CD4-positive, CD25-positive, alpha-beta regulatory T cell (primary cell): ENCODE measurements at regions not wholly inside any gene's neighbourhood (a gene's known extent, or its start where the extent isn't known, plus 50 kb on each side); places are given as distances from the start of the nearest gene placed in this dataset.

ENCODE experiments used
- ATAC-seq, 2 donors: fragments of 150-1000 bp; cut with Tn5 transposase; one replicate each; pipeline ENCODE4 v1.10.0; 2021; ENCODE audit warnings: low read depth in 2 of 2, moderate number of reproducible peaks in 2 of 2, moderate library complexity in 1 of 2
- DNase-seq, 3 donors: peaks; one replicate each; pipeline versions ENCODE4 v3.0.0 to v3.0.0-alpha.2; 2012 to 2022; ENCODE audit warnings: mixed read lengths in 1 of 3
- H3K27ac ChIP-seq: one replicate; pipeline ENCODE4 v1.7.0; 2013; ENCODE audit warnings: mild to moderate bottlenecking, low read length; ENCODE audit not compliant: insufficient read depth, poor library complexity, severe bottlenecking
- H3K27me3 ChIP-seq: one replicate; pipeline ENCODE4 v1.7.0; 2013; ENCODE audit warnings: low read length; ENCODE audit not compliant: control insufficient read depth, insufficient read depth
- H3K36me3 ChIP-seq: one replicate; pipeline ENCODE4 v1.7.0; 2013; ENCODE audit warnings: mild to moderate bottlenecking, low read length, moderate library complexity; ENCODE audit not compliant: control insufficient read depth, insufficient read depth
- H3K4me1 ChIP-seq: 2 replicates; pipeline ENCODE4 v1.7.0; 2013; ENCODE audit warnings: mild to moderate bottlenecking, low read length; ENCODE audit not compliant: insufficient read depth, control insufficient read depth, poor library complexity, severe bottlenecking
- H3K4me3 ChIP-seq: one replicate; pipeline ENCODE4 v1.7.0; 2013; ENCODE audit warnings: low read depth, mild to moderate bottlenecking, low read length, moderate library complexity
- H3K9me3 ChIP-seq, 2 experiments: 1 replicate in 1 of 2; 2 replicates in 1 of 2; pipeline ENCODE4 v1.7.0; 2013; ENCODE audit warnings: low read length in 2 of 2, mild to moderate bottlenecking in 1 of 2, moderate library complexity in 1 of 2; ENCODE audit not compliant: control insufficient read depth in 2 of 2
- H3K27ac Mint-ChIP-seq, 3 donors: one replicate each; pipeline ENCODE4 v1.8.0; 2020 to 2022; ENCODE audit warnings: mild to moderate bottlenecking in 3 of 3, mixed read lengths in 3 of 3, moderate library complexity in 2 of 3
- H3K27me3 Mint-ChIP-seq: one replicate; pipeline ENCODE4 v1.8.0; 2022; ENCODE audit warnings: mild to moderate bottlenecking, mixed read lengths
- H3K36me3 Mint-ChIP-seq: one replicate; pipeline ENCODE4 v1.8.0; 2020; ENCODE audit warnings: mixed read lengths
- H3K4me1 Mint-ChIP-seq, 4 donors: one replicate each; pipeline ENCODE4 v1.8.0; 2020 to 2022; ENCODE audit warnings: mixed read lengths in 4 of 4, mild to moderate bottlenecking in 1 of 4
- H3K4me3 Mint-ChIP-seq, 4 donors: one replicate each; pipeline ENCODE4 v1.8.0; 2020 to 2022; ENCODE audit warnings: mild to moderate bottlenecking in 4 of 4, mixed read lengths in 4 of 4, moderate library complexity in 3 of 4
- H3K9me3 Mint-ChIP-seq, 7 donors: one replicate each; pipeline ENCODE4 v1.8.0; 2020 to 2022; ENCODE audit warnings: mixed read lengths in 7 of 7, mild to moderate bottlenecking in 3 of 7, moderate library complexity in 2 of 7

GRCh38 chr5:113804264-113804663 is 290.8 kb downstream of the YTHDC2 start:
- ATAC-seq (no peak), DNase-seq (no peak)
- Mint-ChIP-seq H3K27ac (no peak overlapping the region), H3K9me3 (peaks cover 0 to 7% (median 0%) of the 10 kb centered on the region in 7 donors), H3K36me3 (no peaks in the 10 kb centered on the region), H3K4me1 (peaks cover 0 to 2% (median 0%) of the 10 kb centered on the region in 4 donors), H3K27me3 (no peaks in the 10 kb centered on the region), H3K4me3 (no peak overlapping the region)
- Histone ChIP-seq H3K27me3 (no peaks in the 10 kb centered on the region), H3K4me1 (no peaks in the 10 kb centered on the region), H3K36me3 (no peaks in the 10 kb centered on the region), H3K9me3 (no peaks in the 10 kb centered on the region), H3K27ac (no peak overlapping the region), H3K4me3 (no peak overlapping the region)

GRCh38 chr5:113804943-113805342 is 291.4 kb downstream of the YTHDC2 start:
- Mint-ChIP-seq H3K4me3 (no peak overlapping the region), H3K9me3 (peaks cover 0 to 7% (median 0%) of the 10 kb centered on the region in 7 donors), H3K4me1 (peaks cover 0 to 2% (median 0%) of the 10 kb centered on the region in 4 donors), H3K36me3 (no peaks in the 10 kb centered on the region), H3K27ac (no peak overlapping the region), H3K27me3 (no peaks in the 10 kb centered on the region)
- DNase-seq (no peak), ATAC-seq (no peak)
- Histone ChIP-seq H3K4me1 (no peaks in the 10 kb centered on the region), H3K4me3 (no peak overlapping the region), H3K27me3 (no peaks in the 10 kb centered on the region), H3K9me3 (no peaks in the 10 kb centered on the region), H3K27ac (no peak overlapping the region), H3K36me3 (no peaks in the 10 kb centered on the region)

DNA sequence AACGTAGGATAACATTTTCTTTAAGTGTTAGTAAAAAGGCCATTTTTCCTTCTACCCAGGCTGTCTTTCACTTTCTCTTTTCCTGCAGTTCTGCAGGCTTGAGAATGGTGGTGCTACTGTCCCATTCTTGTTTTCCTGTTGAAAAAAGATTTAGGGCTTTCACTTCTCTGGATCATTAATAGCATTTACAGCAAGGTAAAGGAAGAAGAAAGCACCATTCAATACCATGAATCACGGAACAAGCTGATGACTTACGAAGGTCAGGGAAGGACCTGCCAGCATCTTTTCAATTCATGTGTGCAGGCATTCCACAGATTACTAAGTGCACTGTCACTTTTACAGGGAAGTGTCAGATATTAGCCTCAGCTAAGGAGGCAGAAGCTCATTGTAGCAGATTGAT is 292.8 kb downstream of the YTHDC2 start:
- no peak overlapping the region for H3K4me3 Mint-ChIP-seq
- Histone ChIP-seq H3K27me3 (no peaks in the 10 kb centered on the region), H3K9me3 (no peaks in the 10 kb centered on the region), H3K27ac (no peak overlapping the region), H3K4me1 (no peaks in the 10 kb centered on the region), H3K4me3 (no peak overlapping the region), H3K36me3 (no peaks in the 10 kb centered on the region)
- no peak for DNase-seq
- peaks cover 4% of the 10 kb centered on the region for H3K27me3 Mint-ChIP-seq
- peaks cover 0 to 2% (median 0%) of the 10 kb centered on the region in 4 donors for H3K4me1 Mint-ChIP-seq
- H3K9me3 Mint-ChIP-seq, result peaks cover 0 to 7% (median 0%) of the 10 kb centered on the region in 7 donors
- no peak overlapping the region for H3K27ac Mint-ChIP-seq
- H3K36me3 Mint-ChIP-seq, result no peaks in the 10 kb centered on the region
- ATAC-seq, result no peak

- Mint-ChIP-seq H3K4me1 (peaks cover 0 to 2% (median 0%) of the 10 kb centered on the region in 4 donors), H3K36me3 (no peaks in the 10 kb centered on the region), H3K4me3 (no peak overlapping the region), H3K27me3 (peaks cover 4% of the 10 kb centered on the region), H3K27ac (no peak overlapping the region), H3K9me3 (peaks cover 0 to 7% (median 0%) of the 10 kb centered on the region in 7 donors)
- no peaks in the 10 kb centered on the region for H3K9me3 ChIP-seq
- H3K27ac ChIP-seq, result no peak overlapping the region
- DNase-seq (no peak), ATAC-seq (no peak)
- H3K36me3 ChIP-seq, result no peaks in the 10 kb centered on the region
- H3K4me1 ChIP-seq, result no peaks in the 10 kb centered on the region
- H3K27me3 ChIP-seq, result no peaks in the 10 kb centered on the region
- no peak overlapping the region for H3K4me3 ChIP-seq
Measured at GRCh38 chr5:113806904-113807303, 293.4 kb downstream of the YTHDC2 start.

DNA sequence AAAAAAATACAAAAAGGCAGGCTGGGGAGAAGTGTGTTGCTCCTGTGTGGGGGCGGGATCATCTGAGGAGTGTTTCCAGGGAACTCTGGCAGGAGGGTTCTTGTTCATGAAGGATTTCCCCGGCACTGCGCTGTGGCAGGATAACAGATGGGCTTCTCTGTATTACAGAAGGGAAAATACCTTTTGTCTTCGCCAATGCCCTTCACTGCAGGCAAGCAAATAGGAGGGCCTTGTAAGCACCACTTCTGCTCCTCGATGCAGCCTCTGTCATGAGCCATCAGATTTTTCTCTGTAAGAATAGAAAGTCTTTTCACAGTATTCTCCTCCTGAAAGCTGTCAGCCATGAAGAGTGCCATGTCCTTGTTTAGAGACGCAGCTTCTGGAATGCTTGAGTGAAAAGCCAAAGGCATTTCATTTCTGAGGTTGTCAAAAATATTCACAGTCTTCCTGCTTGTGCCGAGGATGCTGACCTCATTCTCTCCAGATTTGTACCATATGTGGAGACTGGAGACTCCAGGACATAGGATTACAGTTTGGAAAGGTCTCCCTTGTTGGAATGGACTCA is 294.0 kb downstream of the YTHDC2 start:
- Mint-ChIP-seq H3K36me3 (no peaks in the 10 kb centered on the region), H3K4me3 (no peak overlapping the region), H3K27ac (no peak overlapping the region), H3K27me3 (peaks cover 4% of the 10 kb centered on the region), H3K9me3 (peaks cover 0 to 7% (median 0%) of the 10 kb centered on the region in 7 donors), H3K4me1 (peaks cover 0 to 2% (median 0%) of the 10 kb centered on the region in 4 donors)
- H3K27me3 ChIP-seq, result no peaks in the 10 kb centered on the region
- DNase-seq (no peak), ATAC-seq (no peak)
- H3K4me3 ChIP-seq, result no peak overlapping the region
- no peak overlapping the region for H3K27ac ChIP-seq
- H3K36me3 ChIP-seq, result no peaks in the 10 kb centered on the region
- H3K4me1 ChIP-seq, result no peaks in the 10 kb centered on the region
- H3K9me3 ChIP-seq, result no peaks in the 10 kb centered on the region

DNA sequence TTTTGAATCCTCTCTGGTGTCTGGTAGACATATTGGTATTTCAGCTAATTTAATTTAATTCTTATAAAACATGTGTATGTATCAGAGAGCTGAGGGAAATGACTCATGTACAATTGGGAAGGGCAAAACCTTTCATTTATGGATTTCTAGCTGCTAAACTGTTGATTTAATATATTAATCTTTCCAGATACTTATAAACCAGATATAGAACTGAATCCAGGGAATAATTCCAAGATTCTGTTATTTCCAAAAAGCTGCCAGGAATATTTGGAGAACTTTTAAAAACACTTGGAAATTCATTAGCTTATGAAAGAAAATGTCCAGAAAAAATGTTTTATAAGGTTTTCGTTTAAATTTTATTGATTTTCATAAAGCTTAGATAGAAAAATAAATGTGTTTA is 295.5 kb downstream of the YTHDC2 start:
- no peaks in the 10 kb centered on the region for H3K27me3 ChIP-seq
- H3K9me3 ChIP-seq, result no peaks in the 10 kb centered on the region
- Mint-ChIP-seq H3K9me3 (peaks cover 0 to 7% (median 0%) of the 10 kb centered on the region in 7 donors), H3K27ac (no peak overlapping the region), H3K36me3 (no peaks in the 10 kb centered on the region), H3K4me1 (peaks cover 0 to 2% (median 0%) of the 10 kb centered on the region in 4 donors), H3K4me3 (no peak overlapping the region), H3K27me3 (peaks cover 4% of the 10 kb centered on the region)
- H3K4me1 ChIP-seq, result no peaks in the 10 kb centered on the region
- H3K36me3 ChIP-seq, result no peaks in the 10 kb centered on the region
- H3K4me3 ChIP-seq, result no peak overlapping the region
- DNase-seq (no peak), ATAC-seq (no peak)
- H3K27ac ChIP-seq, result no peak overlapping the region

GRCh38 chr5:113809626-113810025 is 296.1 kb downstream of the YTHDC2 start:
- Histone ChIP-seq H3K4me1 (no peaks in the 10 kb centered on the region), H3K27ac (no peak overlapping the region), H3K27me3 (no peaks in the 10 kb centered on the region), H3K4me3 (no peak overlapping the region), H3K9me3 (no peaks in the 10 kb centered on the region), H3K36me3 (no peaks in the 10 kb centered on the region)
- peaks cover 0 to 2% (median 0%) of the 10 kb centered on the region in 4 donors for H3K4me1 Mint-ChIP-seq
- no peak overlapping the region for H3K27ac Mint-ChIP-seq
- DNase-seq (no peak), ATAC-seq (no peak)
- no peak overlapping the region for H3K4me3 Mint-ChIP-seq
- peaks cover 4% of the 10 kb centered on the region for H3K27me3 Mint-ChIP-seq
- H3K9me3 Mint-ChIP-seq, result peaks cover 0 to 3% (median 0%) of the 10 kb centered on the region in 7 donors
- no peaks in the 10 kb centered on the region for H3K36me3 Mint-ChIP-seq

GRCh38 chr5:113813466-113813865 is 300.0 kb downstream of the YTHDC2 start:
- H3K4me3 Mint-ChIP-seq, result no peak overlapping the region

More at GRCh38 chr5:113813466-113813865, 300.0 kb downstream of the YTHDC2 start:
- H3K27me3 Mint-ChIP-seq, result peaks cover 4% of the 10 kb centered on the region
- H3K27ac ChIP-seq, result no peak overlapping the region
- H3K36me3 Mint-ChIP-seq, result no peaks in the 10 kb centered on the region
- no peak for DNase-seq
- H3K27me3 ChIP-seq, result no peaks in the 10 kb centered on the region
- peaks cover 0 to 4% (median 0%) of the 10 kb centered on the region in 7 donors for H3K9me3 Mint-ChIP-seq
- H3K4me1 Mint-ChIP-seq, result no peaks in the 10 kb centered on the region
- H3K27ac Mint-ChIP-seq, result no peak overlapping the region
- ATAC-seq, result no peak
- H3K4me1 ChIP-seq, result no peaks in the 10 kb centered on the region
- no peaks in the 10 kb centered on the region for H3K9me3 ChIP-seq
- H3K36me3 ChIP-seq, result no peaks in the 10 kb centered on the region
- no peak overlapping the region for H3K4me3 ChIP-seq
